ENCODE measurements at regions not wholly inside any gene's neighbourhood (a gene's known extent, or its start where the extent isn't known, plus 50 kb on each side); places are given as distances from the start of the nearest gene placed in this dataset.
A peak's percentile ranks its signal among the peaks of the same experiment; 100 is the strongest.

DNA sequence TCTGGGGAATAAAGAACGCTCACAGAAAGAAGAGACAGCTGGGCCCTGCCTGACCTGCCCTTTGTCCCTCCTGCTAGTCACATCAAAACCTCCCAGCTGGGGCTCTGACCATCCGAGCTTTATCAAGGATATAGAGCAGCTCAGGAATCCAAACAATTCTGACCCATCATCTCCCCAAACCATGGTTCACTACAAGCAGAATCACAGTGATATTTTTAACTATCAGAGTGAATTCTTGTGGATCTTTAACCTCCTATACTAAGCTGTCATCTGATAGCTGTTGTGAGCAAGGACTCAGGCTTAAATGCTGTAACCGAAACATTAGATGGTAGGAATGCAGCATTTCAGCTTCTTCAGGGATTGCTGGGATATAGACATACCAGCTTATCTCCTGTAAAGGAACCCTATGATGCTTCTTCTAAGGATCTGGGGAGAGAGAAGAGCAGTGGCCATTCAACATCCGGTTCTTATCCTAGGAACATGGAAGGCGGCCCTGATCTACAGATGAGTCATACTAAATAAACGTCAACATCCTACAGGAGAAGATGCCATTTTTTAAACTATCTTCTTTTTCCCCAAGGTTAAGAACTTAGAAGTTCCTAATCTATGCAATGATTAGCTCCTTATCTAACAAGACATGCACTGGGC lies 84.7 kb upstream of the AKIP1 start:
- Histone ChIP-seq H2BK15ac (ENCODE audit: low read depth, low read length) (no peak overlapping the region), H3K23ac (ENCODE audit: insufficient read length, low read depth, low read length) (no peak overlapping the region), H2AK5ac (ENCODE audit: insufficient read length, low read length) (no peak overlapping the region), H4K20me1 (ENCODE audit: control insufficient read depth, insufficient read depth, insufficient read length) (no peaks in the 10 kb centered on the region), H3K27me3 (ENCODE audit: insufficient read depth, low read length) (no peaks in the 10 kb centered on the region), H3K14ac (ENCODE audit: insufficient read depth, low read length) (no peak overlapping the region), H3K4ac (ENCODE audit: low read depth, low read length) (no peak overlapping the region), H3K56ac (ENCODE audit: insufficient read length, low read depth, low read length) (no peak overlapping the region), H4K91ac (ENCODE audit: insufficient read length, low read depth, low read length) (no peak overlapping the region), H3K23me2 (ENCODE audit: insufficient read length, low read depth, low read length, poor library complexity, severe bottlenecking) (no peaks in the 10 kb centered on the region), H3K79me2 (ENCODE audit: insufficient read depth, low read length) (no peaks in the 10 kb centered on the region), H3K9me3 (ENCODE audit: control insufficient read depth, low read depth, low read length) (no peaks in the 10 kb centered on the region), H3K4me2 (ENCODE audit: insufficient read depth, insufficient read length, low read length) (no peak overlapping the region), H2AFZ (ENCODE audit: low read length) (no peak overlapping the region), H4K8ac (replicated peaks; ENCODE audit: insufficient read length, low read depth, low read length) (no peak overlapping the region), H3K18ac (ENCODE audit: insufficient read length, low read depth, low read length) (no peak overlapping the region), H2BK20ac (ENCODE audit: low read depth, low read length, poor library complexity, severe bottlenecking) (no peak overlapping the region), H3K9ac (ENCODE audit: extremely low read depth, insufficient read length, low read length) (no peak overlapping the region), H3K79me1 (ENCODE audit: insufficient read depth, low read depth, low read length, poor library complexity, severe bottlenecking) (no peaks in the 10 kb centered on the region), H2BK5ac (ENCODE audit: insufficient read length, low read length) (no peak overlapping the region), H3K4me1 (ENCODE audit: insufficient read depth, low read length) (peaks cover 10% of the 10 kb centered on the region; the same call in 1 of the 2 replicates), H3T11ph (ENCODE audit: low read length) (no peak overlapping the region), H4K5ac (ENCODE audit: insufficient read length, low read depth, low read length) (no peak overlapping the region), H2BK12ac (ENCODE audit: insufficient read length, low read depth, low read length) (no peak overlapping the region), H3K27ac (ENCODE audit: insufficient read length, low read depth, low read length) (no peak overlapping the region), H2BK120ac (ENCODE audit: low read depth, low read length, poor library complexity, severe bottlenecking) (no peak overlapping the region)
- Mint-ChIP-seq H3K36me3 (ENCODE audit: insufficient read depth in 1 of 3, low read depth in 3 of 3) (0 out of 7 replicates have a peak, but pooled peaks cover 0 to 1% (median 0%) of the 10 kb centered on the region in 3 experiments), H3K27ac (peak overlapping the region in 1 of 3 experiments; percentile 69; a peak in 2 of 7 replicates), H3K4me3 (no peak overlapping the region; a peak in 1 of 5 replicates), H3K4me1 (peaks cover 17 to 18% of the 10 kb centered on the region in 2 experiments), H3K9me3 (no peaks in the 10 kb centered on the region; a peak in 1 of 5 replicates), H3K27me3 (ENCODE audit: low read depth) (no peaks in the 10 kb centered on the region; the same call in 1 of the 2 replicates)
- WGBS (ENCODE audit: extremely low coverage, insufficient read length, low lambda C conversion rate): no CpG with 5 or more reads among the region's 6 CpGs
- DNase-seq: peak; percentile 59
- TF ChIP-seq, protein P1, sequence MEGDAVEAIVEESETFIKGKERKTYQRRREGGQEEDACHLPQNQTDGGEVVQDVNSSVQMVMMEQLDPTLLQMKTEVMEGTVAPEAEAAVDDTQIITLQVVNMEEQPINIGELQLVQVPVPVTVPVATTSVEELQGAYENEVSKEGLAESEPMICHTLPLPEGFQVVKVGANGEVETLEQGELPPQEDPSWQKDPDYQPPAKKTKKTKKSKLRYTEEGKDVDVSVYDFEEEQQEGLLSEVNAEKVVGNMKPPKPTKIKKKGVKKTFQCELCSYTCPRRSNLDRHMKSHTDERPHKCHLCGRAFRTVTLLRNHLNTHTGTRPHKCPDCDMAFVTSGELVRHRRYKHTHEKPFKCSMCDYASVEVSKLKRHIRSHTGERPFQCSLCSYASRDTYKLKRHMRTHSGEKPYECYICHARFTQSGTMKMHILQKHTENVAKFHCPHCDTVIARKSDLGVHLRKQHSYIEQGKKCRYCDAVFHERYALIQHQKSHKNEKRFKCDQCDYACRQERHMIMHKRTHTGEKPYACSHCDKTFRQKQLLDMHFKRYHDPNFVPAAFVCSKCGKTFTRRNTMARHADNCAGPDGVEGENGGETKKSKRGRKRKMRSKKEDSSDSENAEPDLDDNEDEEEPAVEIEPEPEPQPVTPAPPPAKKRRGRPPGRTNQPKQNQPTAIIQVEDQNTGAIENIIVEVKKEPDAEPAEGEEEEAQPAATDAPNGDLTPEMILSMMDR (conservative IDR thresholded peaks at IDR 0.05): no peak

Measured in H9 (cell line).